HL-60/S4 treated with phorbol 12-myristate 13-acetate at 8.2 ng/mL for 4 days and 3 days (cell line): ENCODE measurements at regions not wholly inside any gene's neighbourhood (a gene's known extent, or its start where the extent isn't known, plus 50 kb on each side); places are given as distances from the start of the nearest gene placed in this dataset.
"Not testable (repeated sequence)": the region's sequence is repeated elsewhere in the genome, so short reads cannot be mapped to it uniquely, and the experiment has no call there.

Source experiments
- in situ Hi-C: fragments of 300-500 bp; cut with MboI; formaldehyde crosslinking; loops from 2 replicates; pipeline ENCODE4 v1.15.0; 2022; ENCODE audit warnings: low sequenced_read_pairs

GRCh38 chr3:177382944-177383343 is 185.7 kb upstream of the TBL1XR1 start:
- in situ Hi-C loops = no loop called here

GRCh38 chr3:177385186-177385585 is 187.9 kb upstream of the TBL1XR1 start:
- in situ Hi-C loops = no loop called here

- in situ Hi-C loops = no loop called here
These were observed 188.6 kb upstream of the TBL1XR1 start for GRCh38 chr3:177385831-177386301.

- in situ Hi-C loops = no loop called here
These were observed 190.9 kb upstream of the TBL1XR1 start for GRCh38 chr3:177388209-177388608.

DNA sequence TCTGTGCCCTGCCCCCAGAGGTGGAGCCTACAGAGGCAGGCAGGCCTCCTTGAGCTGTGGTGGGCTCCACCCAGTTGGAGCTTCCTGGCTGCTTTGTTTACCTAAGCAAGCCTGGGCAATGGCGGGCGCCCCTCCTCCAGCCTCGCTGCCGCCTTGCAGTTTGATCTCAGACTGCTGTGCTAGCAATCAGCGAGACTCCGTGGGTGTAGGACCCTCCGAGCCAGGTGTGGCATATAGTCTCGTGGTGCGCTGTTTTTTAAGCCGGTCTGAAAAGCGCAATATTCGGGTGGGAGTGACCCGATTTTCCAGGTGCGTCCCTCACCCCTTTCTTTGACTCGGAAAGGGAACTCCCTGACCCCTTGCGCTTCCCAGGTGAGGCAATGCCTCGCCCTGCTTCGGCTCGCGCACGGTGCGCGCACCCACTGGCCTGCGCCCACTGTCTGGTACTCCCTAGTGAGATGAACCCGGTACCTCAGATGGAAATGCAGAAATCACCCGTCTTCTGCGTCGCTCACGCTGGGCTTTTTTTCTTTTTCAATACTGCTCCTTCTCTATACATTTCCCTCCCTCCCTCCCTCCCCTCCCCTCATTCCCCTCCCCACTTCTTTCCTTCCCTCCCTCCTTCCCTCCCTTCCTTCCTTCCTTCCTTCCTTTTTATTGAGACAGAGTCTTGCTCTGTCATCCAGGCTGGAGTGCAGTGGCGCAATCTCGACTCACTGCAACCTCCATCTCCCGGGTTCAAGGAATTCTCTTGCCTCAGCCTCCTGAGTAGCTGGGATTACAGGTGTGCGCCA is 197.1 kb upstream of the TBL1XR1 start:
- in situ Hi-C loops = not testable (repeated sequence)

- in situ Hi-C loops = no loop called here
These were observed 199.5 kb upstream of the TBL1XR1 start for GRCh38 chr3:177396733-177397132.

GRCh38 chr3:177401375-177401774 is 204.1 kb upstream of the TBL1XR1 start:
- in situ Hi-C loops = no loop called here

GRCh38 chr3:177402533-177402932 is 205.3 kb upstream of the TBL1XR1 start:
- in situ Hi-C loops = no loop called here

GRCh38 chr3:177405191-177405672 is 207.9 kb upstream of the TBL1XR1 start:
- in situ Hi-C loops = no loop called here

GRCh38 chr3:177410730-177411129 is 213.4 kb upstream of the TBL1XR1 start:
- in situ Hi-C loops = no loop called here

DNA sequence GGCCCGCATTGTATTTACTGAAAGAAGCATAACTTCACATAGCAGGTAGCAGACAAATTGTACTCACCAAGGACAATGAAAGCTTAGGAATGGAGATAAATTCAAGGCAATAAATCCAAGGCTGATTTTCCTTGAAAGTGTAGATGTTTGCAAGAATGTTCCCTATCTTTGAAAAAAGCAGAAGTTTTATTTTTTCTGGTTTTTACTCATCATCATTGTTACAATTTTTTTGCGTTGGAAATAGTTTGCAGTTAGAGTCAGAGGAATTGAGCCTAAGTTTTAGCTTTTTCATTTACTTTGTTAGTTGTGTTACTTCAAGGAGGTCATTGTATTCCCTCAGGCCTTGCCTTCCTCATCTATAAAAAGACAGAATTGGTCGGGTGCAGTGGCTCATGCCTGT is 213.9 kb upstream of the TBL1XR1 start:
- in situ Hi-C loops = no loop called here

DNA sequence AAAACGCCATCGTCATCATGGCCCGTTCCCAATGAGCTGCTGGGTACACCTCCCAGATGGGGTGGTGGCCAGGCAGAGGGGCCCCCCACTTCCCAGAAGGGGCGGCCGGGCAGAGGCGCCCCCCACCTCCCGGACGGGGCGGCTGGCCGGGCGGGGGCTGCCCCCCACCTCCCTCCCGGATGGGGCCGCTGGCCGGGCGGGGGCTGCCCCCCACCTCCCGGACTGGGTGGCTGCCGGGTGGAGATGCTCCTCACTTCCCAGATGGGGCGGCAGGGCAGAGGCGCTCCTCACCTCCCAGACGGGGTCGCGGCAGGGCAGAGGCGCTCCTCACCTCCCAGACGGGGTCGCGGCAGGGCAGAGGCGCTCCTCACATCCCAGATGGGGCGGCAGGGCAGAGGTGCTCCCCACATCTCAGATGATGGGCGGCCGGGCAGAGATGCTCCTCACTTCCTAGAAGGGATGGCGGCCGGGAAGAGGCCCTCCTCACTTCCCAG is 215.4 kb upstream of the TBL1XR1 start:
- in situ Hi-C loops = not testable (repeated sequence)

DNA sequence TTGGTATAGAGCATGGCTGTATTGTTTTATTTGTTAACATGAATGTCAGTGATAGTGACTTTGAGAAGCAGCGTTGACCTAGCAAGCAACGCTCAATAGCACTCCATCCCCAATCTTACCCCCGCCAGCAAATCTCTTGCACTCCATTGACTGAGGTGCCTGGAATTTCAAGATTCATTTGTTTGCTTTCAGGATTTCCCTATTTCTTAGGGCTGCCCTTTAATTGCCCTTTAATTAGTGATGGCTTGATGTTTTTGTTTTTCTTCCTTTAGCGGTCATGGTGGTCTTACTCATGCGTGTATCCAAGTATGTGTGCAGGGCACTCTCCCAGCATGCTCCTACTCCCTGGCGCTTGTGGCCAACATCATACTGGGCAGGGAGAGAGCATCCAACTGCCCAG is 216.8 kb upstream of the TBL1XR1 start:
- in situ Hi-C loops = no loop called here

DNA sequence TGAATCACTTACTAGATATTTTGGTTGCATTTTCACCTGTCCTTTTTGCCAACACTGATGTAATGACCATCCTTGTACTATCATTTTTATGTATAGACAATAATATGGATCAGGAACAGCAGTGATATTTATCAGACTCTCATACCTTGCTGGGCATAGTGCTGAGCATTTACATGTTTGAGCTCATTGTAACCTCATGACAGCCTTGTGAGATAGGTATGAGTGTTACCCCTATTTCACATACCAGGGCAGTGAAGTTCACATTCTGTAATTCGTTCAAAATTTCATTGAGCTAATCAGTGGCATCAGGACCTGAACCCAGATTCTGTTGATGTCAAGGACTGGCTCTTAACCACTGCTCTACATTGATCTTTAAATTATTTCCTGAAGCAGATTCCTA is 221.5 kb upstream of the TBL1XR1 start:
- in situ Hi-C loops = no loop called here

- in situ Hi-C loops = no loop called here
These were observed 222.8 kb upstream of the TBL1XR1 start for GRCh38 chr3:177419904-177420601.

DNA sequence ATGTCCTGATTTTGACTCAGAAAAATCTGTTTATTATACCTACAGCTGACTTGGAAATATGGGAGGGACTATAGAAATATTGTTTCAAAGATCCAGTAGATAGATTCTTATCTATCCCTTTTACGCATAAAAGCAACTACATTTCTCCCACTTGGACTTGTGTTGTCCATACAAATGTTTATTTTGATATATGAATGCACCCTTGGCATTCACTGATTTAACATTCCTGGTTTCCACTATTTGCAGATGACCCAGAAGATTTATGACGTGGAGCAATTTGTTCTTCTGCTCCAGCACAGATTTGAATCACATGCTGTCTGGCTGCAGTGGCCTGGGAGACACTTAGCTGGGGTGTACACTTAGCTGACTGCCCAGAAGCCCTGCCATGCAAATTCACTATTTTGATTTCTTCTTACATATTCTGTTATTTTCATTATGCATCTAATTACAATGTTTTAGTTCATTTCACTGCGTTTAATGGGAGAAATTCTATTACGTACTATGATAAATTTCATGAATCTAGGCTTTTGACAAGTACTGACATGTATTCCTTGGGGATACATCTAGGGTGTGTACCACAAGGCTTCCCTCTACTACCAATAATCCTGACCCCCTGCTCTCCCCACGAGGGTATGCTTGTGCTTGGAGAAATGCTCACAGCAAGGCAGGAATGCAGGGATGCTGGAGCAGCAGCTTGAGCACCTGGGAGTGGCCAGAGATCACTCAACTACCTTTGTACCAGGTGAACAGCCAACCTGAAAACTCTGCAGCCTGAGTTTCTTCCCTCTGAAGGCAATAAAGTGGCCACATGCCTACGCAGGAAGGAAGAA is 223.6 kb upstream of the TBL1XR1 start:
- in situ Hi-C loops = no loop called here

- in situ Hi-C loops = no loop called here
These were observed 224.2 kb upstream of the TBL1XR1 start for GRCh38 chr3:177421481-177421785.

DNA sequence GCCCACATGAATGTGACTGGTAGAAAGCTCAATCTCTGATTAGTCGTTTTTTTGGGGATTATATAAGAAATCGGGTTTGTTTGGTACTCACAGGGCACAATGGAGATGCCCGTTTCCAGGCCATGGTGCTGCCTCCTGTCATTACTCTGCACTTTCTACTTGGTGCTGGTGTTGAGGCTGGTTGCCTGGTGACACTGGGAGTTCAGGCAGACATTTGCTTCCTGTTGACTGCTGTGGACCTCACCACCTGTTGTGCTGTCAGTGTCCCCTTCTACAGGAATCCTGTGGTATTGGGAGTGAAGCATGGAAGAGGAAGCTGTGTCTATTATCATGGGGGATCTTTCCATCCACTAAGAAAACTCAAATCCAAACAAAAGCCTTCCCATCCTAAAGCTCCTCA is 227.2 kb upstream of the TBL1XR1 start:
- in situ Hi-C loops = no loop called here

- in situ Hi-C loops = no loop called here
These were observed 227.8 kb upstream of the TBL1XR1 start for GRCh38 chr3:177425042-177425441.

- in situ Hi-C loops = no loop called here
These were observed 229.0 kb upstream of the TBL1XR1 start for GRCh38 chr3:177426106-177426877.
